ENCODE measurements at regions not wholly inside any gene's neighbourhood (a gene's known extent, or its start where the extent isn't known, plus 50 kb on each side); places are given as distances from the start of the nearest gene placed in this dataset.

GRCh38 chr20:57844626-57845596, 135.1 kb upstream of the PMEPA1 start:
- FAIRE-seq (no peak), DNase-seq (ENCODE audit: insufficient read length, low spot score) (no peak)
- no peak for TF ChIP-seq CTCF (IDR thresholded peaks at IDR 0.05; ENCODE audit: insufficient read depth, missing control alignments)

GRCh38 chr20:57843941-57844625, 134.3 kb upstream of the PMEPA1 start:
- TF ChIP-seq CTCF (IDR thresholded peaks at IDR 0.05; ENCODE audit: insufficient read depth, missing control alignments), result no peak
- no peak for DNase-seq (ENCODE audit: insufficient read length, low spot score)
- no peak for FAIRE-seq

GRCh38 chr20:57842720-57843119, 132.9 kb upstream of the PMEPA1 start:
- no peak for DNase-seq (ENCODE audit: insufficient read length, low spot score)
- no peak for TF ChIP-seq CTCF (IDR thresholded peaks at IDR 0.05; ENCODE audit: insufficient read depth, missing control alignments)
- FAIRE-seq, result no peak

GRCh38 chr20:57841297-57841866, 131.6 kb upstream of the PMEPA1 start:
- FAIRE-seq (no peak), DNase-seq (ENCODE audit: insufficient read length, low spot score) (no peak)
- no peak for TF ChIP-seq CTCF (IDR thresholded peaks at IDR 0.05; ENCODE audit: insufficient read depth, missing control alignments)

GRCh38 chr20:57840504-57841296, 130.9 kb upstream of the PMEPA1 start:
- TF ChIP-seq CTCF (IDR thresholded peaks at IDR 0.05; ENCODE audit: insufficient read depth, missing control alignments), result no peak
- FAIRE-seq, result no peak
- no peak for DNase-seq (ENCODE audit: insufficient read length, low spot score)

- no peak for TF ChIP-seq CTCF (IDR thresholded peaks at IDR 0.05; ENCODE audit: insufficient read depth, missing control alignments)
- DNase-seq (ENCODE audit: insufficient read length, low spot score) (no peak), FAIRE-seq (no peak)
Measured at GRCh38 chr20:57840066-57840465, 130.3 kb upstream of the PMEPA1 start.
